ENCODE measurements at regions not wholly inside any gene's neighbourhood (a gene's known extent, or its start where the extent isn't known, plus 50 kb on each side); places are given as distances from the start of the nearest gene placed in this dataset.

DNA sequence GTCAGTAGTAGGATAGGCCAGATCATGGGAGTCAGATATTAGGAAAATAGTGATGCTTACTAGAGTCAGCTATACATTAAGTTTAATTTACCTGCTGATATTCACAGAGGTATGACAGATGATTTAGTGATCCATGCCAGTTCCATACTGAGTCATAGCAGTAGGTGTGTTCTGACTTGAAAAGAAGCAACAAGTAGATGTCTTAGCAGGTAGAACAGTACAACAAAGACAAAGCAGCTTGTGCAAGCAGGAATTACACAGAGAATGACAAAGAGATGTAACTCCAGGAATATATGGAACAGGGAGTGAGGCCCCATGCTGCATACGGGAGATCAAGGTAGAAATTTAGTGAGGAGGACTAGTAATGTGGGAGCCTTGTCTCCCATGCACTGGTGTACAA lies 556.9 kb downstream of the SLC16A7 start (continued):
- TF ChIP-seq, protein P1, sequence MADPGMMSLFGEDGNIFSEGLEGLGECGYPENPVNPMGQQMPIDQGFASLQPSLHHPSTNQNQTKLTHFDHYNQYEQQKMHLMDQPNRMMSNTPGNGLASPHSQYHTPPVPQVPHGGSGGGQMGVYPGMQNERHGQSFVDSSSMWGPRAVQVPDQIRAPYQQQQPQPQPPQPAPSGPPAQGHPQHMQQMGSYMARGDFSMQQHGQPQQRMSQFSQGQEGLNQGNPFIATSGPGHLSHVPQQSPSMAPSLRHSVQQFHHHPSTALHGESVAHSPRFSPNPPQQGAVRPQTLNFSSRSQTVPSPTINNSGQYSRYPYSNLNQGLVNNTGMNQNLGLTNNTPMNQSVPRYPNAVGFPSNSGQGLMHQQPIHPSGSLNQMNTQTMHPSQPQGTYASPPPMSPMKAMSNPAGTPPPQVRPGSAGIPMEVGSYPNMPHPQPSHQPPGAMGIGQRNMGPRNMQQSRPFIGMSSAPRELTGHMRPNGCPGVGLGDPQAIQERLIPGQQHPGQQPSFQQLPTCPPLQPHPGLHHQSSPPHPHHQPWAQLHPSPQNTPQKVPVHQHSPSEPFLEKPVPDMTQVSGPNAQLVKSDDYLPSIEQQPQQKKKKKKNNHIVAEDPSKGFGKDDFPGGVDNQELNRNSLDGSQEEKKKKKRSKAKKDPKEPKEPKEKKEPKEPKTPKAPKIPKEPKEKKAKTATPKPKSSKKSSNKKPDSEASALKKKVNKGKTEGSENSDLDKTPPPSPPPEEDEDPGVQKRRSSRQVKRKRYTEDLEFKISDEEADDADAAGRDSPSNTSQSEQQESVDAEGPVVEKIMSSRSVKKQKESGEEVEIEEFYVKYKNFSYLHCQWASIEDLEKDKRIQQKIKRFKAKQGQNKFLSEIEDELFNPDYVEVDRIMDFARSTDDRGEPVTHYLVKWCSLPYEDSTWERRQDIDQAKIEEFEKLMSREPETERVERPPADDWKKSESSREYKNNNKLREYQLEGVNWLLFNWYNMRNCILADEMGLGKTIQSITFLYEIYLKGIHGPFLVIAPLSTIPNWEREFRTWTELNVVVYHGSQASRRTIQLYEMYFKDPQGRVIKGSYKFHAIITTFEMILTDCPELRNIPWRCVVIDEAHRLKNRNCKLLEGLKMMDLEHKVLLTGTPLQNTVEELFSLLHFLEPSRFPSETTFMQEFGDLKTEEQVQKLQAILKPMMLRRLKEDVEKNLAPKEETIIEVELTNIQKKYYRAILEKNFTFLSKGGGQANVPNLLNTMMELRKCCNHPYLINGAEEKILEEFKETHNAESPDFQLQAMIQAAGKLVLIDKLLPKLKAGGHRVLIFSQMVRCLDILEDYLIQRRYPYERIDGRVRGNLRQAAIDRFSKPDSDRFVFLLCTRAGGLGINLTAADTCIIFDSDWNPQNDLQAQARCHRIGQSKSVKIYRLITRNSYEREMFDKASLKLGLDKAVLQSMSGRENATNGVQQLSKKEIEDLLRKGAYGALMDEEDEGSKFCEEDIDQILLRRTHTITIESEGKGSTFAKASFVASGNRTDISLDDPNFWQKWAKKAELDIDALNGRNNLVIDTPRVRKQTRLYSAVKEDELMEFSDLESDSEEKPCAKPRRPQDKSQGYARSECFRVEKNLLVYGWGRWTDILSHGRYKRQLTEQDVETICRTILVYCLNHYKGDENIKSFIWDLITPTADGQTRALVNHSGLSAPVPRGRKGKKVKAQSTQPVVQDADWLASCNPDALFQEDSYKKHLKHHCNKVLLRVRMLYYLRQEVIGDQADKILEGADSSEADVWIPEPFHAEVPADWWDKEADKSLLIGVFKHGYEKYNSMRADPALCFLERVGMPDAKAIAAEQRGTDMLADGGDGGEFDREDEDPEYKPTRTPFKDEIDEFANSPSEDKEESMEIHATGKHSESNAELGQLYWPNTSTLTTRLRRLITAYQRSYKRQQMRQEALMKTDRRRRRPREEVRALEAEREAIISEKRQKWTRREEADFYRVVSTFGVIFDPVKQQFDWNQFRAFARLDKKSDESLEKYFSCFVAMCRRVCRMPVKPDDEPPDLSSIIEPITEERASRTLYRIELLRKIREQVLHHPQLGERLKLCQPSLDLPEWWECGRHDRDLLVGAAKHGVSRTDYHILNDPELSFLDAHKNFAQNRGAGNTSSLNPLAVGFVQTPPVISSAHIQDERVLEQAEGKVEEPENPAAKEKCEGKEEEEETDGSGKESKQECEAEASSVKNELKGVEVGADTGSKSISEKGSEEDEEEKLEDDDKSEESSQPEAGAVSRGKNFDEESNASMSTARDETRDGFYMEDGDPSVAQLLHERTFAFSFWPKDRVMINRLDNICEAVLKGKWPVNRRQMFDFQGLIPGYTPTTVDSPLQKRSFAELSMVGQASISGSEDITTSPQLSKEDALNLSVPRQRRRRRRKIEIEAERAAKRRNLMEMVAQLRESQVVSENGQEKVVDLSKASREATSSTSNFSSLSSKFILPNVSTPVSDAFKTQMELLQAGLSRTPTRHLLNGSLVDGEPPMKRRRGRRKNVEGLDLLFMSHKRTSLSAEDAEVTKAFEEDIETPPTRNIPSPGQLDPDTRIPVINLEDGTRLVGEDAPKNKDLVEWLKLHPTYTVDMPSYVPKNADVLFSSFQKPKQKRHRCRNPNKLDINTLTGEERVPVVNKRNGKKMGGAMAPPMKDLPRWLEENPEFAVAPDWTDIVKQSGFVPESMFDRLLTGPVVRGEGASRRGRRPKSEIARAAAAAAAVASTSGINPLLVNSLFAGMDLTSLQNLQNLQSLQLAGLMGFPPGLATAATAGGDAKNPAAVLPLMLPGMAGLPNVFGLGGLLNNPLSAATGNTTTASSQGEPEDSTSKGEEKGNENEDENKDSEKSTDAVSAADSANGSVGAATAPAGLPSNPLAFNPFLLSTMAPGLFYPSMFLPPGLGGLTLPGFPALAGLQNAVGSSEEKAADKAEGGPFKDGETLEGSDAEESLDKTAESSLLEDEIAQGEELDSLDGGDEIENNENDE (IDR thresholded peaks at IDR 0.05; ENCODE audit: insufficient replicate concordance, low read length): no peak
- TF ChIP-seq JUND (IDR thresholded peaks at IDR 0.05; ENCODE audit: low read length) (no peak), SP1 (IDR thresholded peaks at IDR 0.05; ENCODE audit: low read depth, low read length) (no peak)
